ENCODE measurements at regions not wholly inside any gene's neighbourhood (a gene's known extent, or its start where the extent isn't known, plus 50 kb on each side); places are given as distances from the start of the nearest gene placed in this dataset.
A peak's percentile ranks its signal among the peaks of the same experiment; 100 is the strongest.

GRCh38 chr12:111014547-111014946 lies 94.2 kb upstream of the MYL2 start:
- TF ChIP-seq ZNF331 (CRISPR knock-in tag; IDR thresholded peaks at IDR 0.05; ENCODE audit: low read depth) (no peak), POLR2AphosphoS5 (IDR thresholded peaks at IDR 0.05; ENCODE audit: low read depth) (no peak), ZNF114 (CRISPR knock-in tag; IDR thresholded peaks at IDR 0.05) (no peak), EZH2 (IDR thresholded peaks at IDR 0.05; ENCODE audit: low read depth, unreplicated experiment) (no peak), NANOG (IDR thresholded peaks at IDR 0.05; ENCODE audit: borderline replicate concordance) (no peak), JUNB (IDR thresholded peaks at IDR 0.05; ENCODE audit: unreplicated experiment) (no peak), CTCF (conservative IDR thresholded peaks at IDR 0.05; ENCODE audit: low read depth in 2 of 2) (no peak), STAT1 (IDR thresholded peaks at IDR 0.05; ENCODE audit: unreplicated experiment) (no peak), CREB1 (CRISPR knock-in tag; IDR thresholded peaks at IDR 0.05; ENCODE audit: low read depth) (no peak), EZH2phosphoT487 (IDR thresholded peaks at IDR 0.05; ENCODE audit: unreplicated experiment) (no peak)
- TF ChIP-seq, protein P1, sequence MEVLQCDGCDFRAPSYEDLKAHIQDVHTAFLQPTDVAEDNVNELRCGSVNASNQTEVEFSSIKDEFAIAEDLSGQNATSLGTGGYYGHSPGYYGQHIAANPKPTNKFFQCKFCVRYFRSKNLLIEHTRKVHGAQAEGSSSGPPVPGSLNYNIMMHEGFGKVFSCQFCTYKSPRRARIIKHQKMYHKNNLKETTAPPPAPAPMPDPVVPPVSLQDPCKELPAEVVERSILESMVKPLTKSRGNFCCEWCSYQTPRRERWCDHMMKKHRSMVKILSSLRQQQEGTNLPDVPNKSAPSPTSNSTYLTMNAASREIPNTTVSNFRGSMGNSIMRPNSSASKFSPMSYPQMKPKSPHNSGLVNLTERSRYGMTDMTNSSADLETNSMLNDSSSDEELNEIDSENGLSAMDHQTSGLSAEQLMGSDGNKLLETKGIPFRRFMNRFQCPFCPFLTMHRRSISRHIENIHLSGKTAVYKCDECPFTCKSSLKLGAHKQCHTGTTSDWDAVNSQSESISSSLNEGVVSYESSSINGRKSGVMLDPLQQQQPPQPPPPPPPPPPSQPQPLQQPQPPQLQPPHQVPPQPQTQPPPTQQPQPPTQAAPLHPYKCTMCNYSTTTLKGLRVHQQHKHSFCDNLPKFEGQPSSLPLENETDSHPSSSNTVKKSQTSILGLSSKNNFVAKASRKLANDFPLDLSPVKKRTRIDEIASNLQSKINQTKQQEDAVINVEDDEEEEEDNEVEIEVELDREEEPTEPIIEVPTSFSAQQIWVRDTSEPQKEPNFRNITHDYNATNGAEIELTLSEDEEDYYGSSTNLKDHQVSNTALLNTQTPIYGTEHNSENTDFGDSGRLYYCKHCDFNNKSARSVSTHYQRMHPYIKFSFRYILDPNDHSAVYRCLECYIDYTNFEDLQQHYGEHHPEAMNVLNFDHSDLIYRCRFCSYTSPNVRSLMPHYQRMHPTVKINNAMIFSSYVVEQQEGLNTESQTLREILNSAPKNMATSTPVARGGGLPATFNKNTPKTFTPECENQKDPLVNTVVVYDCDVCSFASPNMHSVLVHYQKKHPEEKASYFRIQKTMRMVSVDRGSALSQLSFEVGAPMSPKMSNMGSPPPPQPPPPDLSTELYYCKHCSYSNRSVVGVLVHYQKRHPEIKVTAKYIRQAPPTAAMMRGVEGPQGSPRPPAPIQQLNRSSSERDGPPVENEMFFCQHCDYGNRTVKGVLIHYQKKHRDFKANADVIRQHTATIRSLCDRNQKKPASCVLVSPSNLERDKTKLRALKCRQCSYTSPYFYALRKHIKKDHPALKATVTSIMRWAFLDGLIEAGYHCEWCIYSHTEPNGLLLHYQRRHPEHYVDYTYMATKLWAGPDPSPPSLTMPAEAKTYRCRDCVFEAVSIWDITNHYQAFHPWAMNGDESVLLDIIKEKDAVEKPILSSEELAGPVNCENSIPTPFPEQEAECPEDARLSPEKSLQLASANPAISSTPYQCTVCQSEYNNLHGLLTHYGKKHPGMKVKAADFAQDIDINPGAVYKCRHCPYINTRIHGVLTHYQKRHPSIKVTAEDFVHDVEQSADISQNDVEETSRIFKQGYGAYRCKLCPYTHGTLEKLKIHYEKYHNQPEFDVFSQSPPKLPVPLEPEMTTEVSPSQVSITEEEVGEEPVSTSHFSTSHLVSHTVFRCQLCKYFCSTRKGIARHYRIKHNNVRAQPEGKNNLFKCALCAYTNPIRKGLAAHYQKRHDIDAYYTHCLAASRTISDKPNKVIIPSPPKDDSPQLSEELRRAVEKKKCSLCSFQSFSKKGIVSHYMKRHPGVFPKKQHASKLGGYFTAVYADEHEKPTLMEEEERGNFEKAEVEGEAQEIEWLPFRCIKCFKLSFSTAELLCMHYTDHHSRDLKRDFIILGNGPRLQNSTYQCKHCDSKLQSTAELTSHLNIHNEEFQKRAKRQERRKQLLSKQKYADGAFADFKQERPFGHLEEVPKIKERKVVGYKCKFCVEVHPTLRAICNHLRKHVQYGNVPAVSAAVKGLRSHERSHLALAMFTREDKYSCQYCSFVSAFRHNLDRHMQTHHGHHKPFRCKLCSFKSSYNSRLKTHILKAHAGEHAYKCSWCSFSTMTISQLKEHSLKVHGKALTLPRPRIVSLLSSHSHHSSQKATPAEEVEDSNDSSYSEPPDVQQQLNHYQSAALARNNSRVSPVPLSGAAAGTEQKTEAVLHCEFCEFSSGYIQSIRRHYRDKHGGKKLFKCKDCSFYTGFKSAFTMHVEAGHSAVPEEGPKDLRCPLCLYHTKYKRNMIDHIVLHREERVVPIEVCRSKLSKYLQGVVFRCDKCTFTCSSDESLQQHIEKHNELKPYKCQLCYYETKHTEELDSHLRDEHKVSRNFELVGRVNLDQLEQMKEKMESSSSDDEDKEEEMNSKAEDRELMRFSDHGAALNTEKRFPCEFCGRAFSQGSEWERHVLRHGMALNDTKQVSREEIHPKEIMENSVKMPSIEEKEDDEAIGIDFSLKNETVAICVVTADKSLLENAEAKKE (CRISPR knock-in tag; IDR thresholded peaks at IDR 0.05) = no peak
- TF ChIP-seq, protein P2, sequence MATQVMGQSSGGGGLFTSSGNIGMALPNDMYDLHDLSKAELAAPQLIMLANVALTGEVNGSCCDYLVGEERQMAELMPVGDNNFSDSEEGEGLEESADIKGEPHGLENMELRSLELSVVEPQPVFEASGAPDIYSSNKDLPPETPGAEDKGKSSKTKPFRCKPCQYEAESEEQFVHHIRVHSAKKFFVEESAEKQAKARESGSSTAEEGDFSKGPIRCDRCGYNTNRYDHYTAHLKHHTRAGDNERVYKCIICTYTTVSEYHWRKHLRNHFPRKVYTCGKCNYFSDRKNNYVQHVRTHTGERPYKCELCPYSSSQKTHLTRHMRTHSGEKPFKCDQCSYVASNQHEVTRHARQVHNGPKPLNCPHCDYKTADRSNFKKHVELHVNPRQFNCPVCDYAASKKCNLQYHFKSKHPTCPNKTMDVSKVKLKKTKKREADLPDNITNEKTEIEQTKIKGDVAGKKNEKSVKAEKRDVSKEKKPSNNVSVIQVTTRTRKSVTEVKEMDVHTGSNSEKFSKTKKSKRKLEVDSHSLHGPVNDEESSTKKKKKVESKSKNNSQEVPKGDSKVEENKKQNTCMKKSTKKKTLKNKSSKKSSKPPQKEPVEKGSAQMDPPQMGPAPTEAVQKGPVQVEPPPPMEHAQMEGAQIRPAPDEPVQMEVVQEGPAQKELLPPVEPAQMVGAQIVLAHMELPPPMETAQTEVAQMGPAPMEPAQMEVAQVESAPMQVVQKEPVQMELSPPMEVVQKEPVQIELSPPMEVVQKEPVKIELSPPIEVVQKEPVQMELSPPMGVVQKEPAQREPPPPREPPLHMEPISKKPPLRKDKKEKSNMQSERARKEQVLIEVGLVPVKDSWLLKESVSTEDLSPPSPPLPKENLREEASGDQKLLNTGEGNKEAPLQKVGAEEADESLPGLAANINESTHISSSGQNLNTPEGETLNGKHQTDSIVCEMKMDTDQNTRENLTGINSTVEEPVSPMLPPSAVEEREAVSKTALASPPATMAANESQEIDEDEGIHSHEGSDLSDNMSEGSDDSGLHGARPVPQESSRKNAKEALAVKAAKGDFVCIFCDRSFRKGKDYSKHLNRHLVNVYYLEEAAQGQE (IDR thresholded peaks at IDR 0.05; ENCODE audit: unreplicated experiment) = no peak
- TF ChIP-seq, protein P3, sequence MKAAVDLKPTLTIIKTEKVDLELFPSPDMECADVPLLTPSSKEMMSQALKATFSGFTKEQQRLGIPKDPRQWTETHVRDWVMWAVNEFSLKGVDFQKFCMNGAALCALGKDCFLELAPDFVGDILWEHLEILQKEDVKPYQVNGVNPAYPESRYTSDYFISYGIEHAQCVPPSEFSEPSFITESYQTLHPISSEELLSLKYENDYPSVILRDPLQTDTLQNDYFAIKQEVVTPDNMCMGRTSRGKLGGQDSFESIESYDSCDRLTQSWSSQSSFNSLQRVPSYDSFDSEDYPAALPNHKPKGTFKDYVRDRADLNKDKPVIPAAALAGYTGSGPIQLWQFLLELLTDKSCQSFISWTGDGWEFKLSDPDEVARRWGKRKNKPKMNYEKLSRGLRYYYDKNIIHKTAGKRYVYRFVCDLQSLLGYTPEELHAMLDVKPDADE (IDR thresholded peaks at IDR 0.05) = no peak
- Histone ChIP-seq H3K4me3 (no peak overlapping the region), H3K9me2 (ENCODE audit: insufficient read depth) (peaks cover 5% of the 10 kb centered on the region; the same call in 1 of the 2 replicates), H3K36me3 (ENCODE audit: insufficient read depth) (no peaks in the 10 kb centered on the region), H3K79me2 (replicated peaks; ENCODE audit: insufficient read depth) (no peaks in the 10 kb centered on the region), H3K4me1 (ENCODE audit: insufficient read depth) (no peaks in the 10 kb centered on the region), H3K4me2 (no peak overlapping the region), H3K27ac (ENCODE audit: low read depth) (no peak overlapping the region), H3F3A (replicated peaks; ENCODE audit: low read depth) (no peaks in the 10 kb centered on the region), H4K20me1 (replicated peaks; ENCODE audit: insufficient read depth) (no peaks in the 10 kb centered on the region), H2AFZ (peak overlapping the region; percentile 12; the same call in 1 of the 2 replicates), H3K27me3 (ENCODE audit: insufficient read depth) (no peaks in the 10 kb centered on the region)
- H3K4me3 Mint-ChIP-seq = no peak overlapping the region
- peaks cover 5% of the 10 kb centered on the region for H3K9me3 Mint-ChIP-seq
- peaks cover 3% of the 10 kb centered on the region; the same call in 1 of the 3 replicates for H3K36me3 Mint-ChIP-seq (ENCODE audit: low read depth)
- no peak; the same call in 2 of the 3 replicates for ATAC-seq
- H3K27me3 Mint-ChIP-seq (ENCODE audit: insufficient read depth, low read depth, poor library complexity) = peaks cover 11% of the 10 kb centered on the region
- peak; percentile 32 for DNase-seq (ENCODE audit: low spot score)
- H3K4me1 Mint-ChIP-seq = peaks cover 5% of the 10 kb centered on the region
- H3K27ac Mint-ChIP-seq = no peak overlapping the region
